GM12892 (cell line): ENCODE measurements at regions not wholly inside any gene's neighbourhood (a gene's known extent, or its start where the extent isn't known, plus 50 kb on each side); places are given as distances from the start of the nearest gene placed in this dataset.
"Not testable (repeated sequence)": the region's sequence is repeated elsewhere in the genome, so short reads cannot be mapped to it uniquely, and the experiment has no call there.

ENCODE experiments used
- POLR2A ChIP-seq: IDR thresholded peaks from 2 replicates; pipeline ENCODE4 v1.6.1; 2011; ENCODE audit warnings: low read depth, low read length, control low read depth
- POLR2AphosphoS5 ChIP-seq: IDR thresholded peaks from 2 replicates; pipeline ENCODE4 v1.6.1; 2011; ENCODE audit warnings: low read depth, low read length, control low read depth
- TAF1 ChIP-seq: IDR thresholded peaks from 2 replicates; pipeline ENCODE4 v1.6.1; 2011; ENCODE audit warnings: low read depth, mild to moderate bottlenecking, control low read depth, low read length, borderline replicate concordance

GRCh38 chr4:131729716-131730398, 1419.2 kb upstream of the PCDH10 start:
- TF ChIP-seq TAF1, POLR2A, POLR2AphosphoS5: not testable (repeated sequence)
